Gastrocnemius medialis (tissue), 4 donors: ENCODE measurements at regions not wholly inside any gene's neighbourhood (a gene's known extent, or its start where the extent isn't known, plus 50 kb on each side); places are given as distances from the start of the nearest gene placed in this dataset.
"Not testable (repeated sequence)": the region's sequence is repeated elsewhere in the genome, so short reads cannot be mapped to it uniquely, and the experiment has no call there.

Source experiments
- ATAC-seq, 2 donors: fragments of 150-250 bp; one replicate each; pipeline ENCODE4 v1.9.1; 2016
- DNase-seq, 2 donors: peaks; one replicate each; pipeline ENCODE4 v3.0.0-alpha.2; 2019
- H3K27ac ChIP-seq, 4 donors: fragments of 200-600 bp; sonication (generic); 1 replicate in 1 of 4; 2 replicates in 3 of 4; pipeline ENCODE4 v1.5.1; 2016 to 2018; ENCODE audit warnings: mild to moderate bottlenecking in 2 of 4, moderate library complexity in 1 of 4
- H3K27me3 ChIP-seq, 3 donors: fragments of 200-600 bp; sonication (generic) in 2 of 3; 1 replicate in 1 of 3; 2 replicates in 2 of 3; pipeline versions ENCODE4 v1.5.1 to v1.6.0; 2016 to 2019; ENCODE audit warnings: mild to moderate bottlenecking in 1 of 3, moderate library complexity in 1 of 3
- H3K36me3 ChIP-seq, 2 donors: fragments of 200-600 bp; sonication (generic) in 1 of 2; one replicate each; pipeline ENCODE4 v1.5.1; 2017 to 2018
- H3K4me1 ChIP-seq, 2 donors: fragments of 200-600 bp; sonication (generic) in 1 of 2; one replicate each; pipeline ENCODE4 v1.5.1; 2016 to 2017; ENCODE audit warnings: mild to moderate bottlenecking in 2 of 2
- H3K4me3 ChIP-seq, 4 donors: fragments of 200-600 bp; sonication (generic) in 3 of 4; 1 replicate in 1 of 4; 2 replicates in 3 of 4; pipeline ENCODE4 v1.5.1; 2016 to 2019; ENCODE audit warnings: mild to moderate bottlenecking in 2 of 4
- H3K9me3 ChIP-seq, 3 donors: fragments of 200-600 bp; sonication (generic) in 2 of 3; 1 replicate in 1 of 3; 2 replicates in 2 of 3; pipeline ENCODE4 v1.5.1; 2016 to 2019
- CTCF ChIP-seq, 5 experiments: fragments of 450-650 bp in 3 of 5; fragments of 200-600 bp in 2 of 5; sonication (generic) in 2 of 5; IDR thresholded peaks in 4 of 5; conservative IDR thresholded peaks in 1 of 5; 1 replicate in 4 of 5; 2 replicates in 1 of 5; pipeline ENCODE4 v1.5.1; 2016 to 2019; ENCODE audit warnings: antibody characterized with exemption in 5 of 5, mild to moderate bottlenecking in 3 of 5, moderate library complexity in 3 of 5
- POLR2A ChIP-seq, 2 donors: fragments of 450-650 bp; IDR thresholded peaks; one replicate each; pipeline ENCODE4 v1.6.1; 2017; ENCODE audit warnings: antibody characterized with exemption in 2 of 2, mild to moderate bottlenecking in 2 of 2, moderate library complexity in 2 of 2
- in situ Hi-C, 4 donors: fragments of 200-750 bp; cut with MboI; loops; one replicate each; pipeline versions ENCODE4 v1.15.0 to v1.8.0; 2017; ENCODE audit warnings: low sequenced_read_pairs in 4 of 4
- intact Hi-C: fragments of 100-400 bp; cut with DNase I; formaldehyde crosslinking; loops from one replicate; pipeline ENCODE4 v1.15.1; 2023; ENCODE audit warnings: low total_unique reads

- Histone ChIP-seq H3K27ac (no peak overlapping the region), H3K27me3 (no peaks in the 10 kb centered on the region), H3K36me3 (no peaks in the 10 kb centered on the region), H3K4me1 (no peaks in the 10 kb centered on the region), H3K4me3 (no peak overlapping the region), H3K9me3 (no peaks in the 10 kb centered on the region)
- no peak for ATAC-seq
- no peak for TF ChIP-seq POLR2A (IDR thresholded peaks at IDR 0.05)
- intact Hi-C loops: no loop called here
- DNase-seq: no peak
- in situ Hi-C loops: no loop called here
Observed at GRCh38 chr4:130738233-130738632, 1642.3 kb downstream of the C4orf33 start.

- Histone ChIP-seq H3K4me3 (no peak overlapping the region), H3K27me3 (no peaks in the 10 kb centered on the region), H3K4me1 (no peaks in the 10 kb centered on the region), H3K36me3 (no peaks in the 10 kb centered on the region), H3K9me3 (no peaks in the 10 kb centered on the region), H3K27ac (no peak overlapping the region)
- in situ Hi-C loops: no loop called here
- no peak for TF ChIP-seq CTCF (IDR thresholded peaks at IDR 0.05 in 4 of 5, conservative IDR thresholded peaks at IDR 0.05 in 1 of 5)
- no peak for TF ChIP-seq POLR2A (IDR thresholded peaks at IDR 0.05)
- DNase-seq: no peak
- intact Hi-C loops: no loop called here
- no peak for ATAC-seq
Observed at GRCh38 chr4:130747842-130748241, 1651.9 kb downstream of the C4orf33 start.

- DNase-seq: no peak
- Histone ChIP-seq H3K4me3 (no peak overlapping the region), H3K36me3 (no peaks in the 10 kb centered on the region), H3K27ac (no peak overlapping the region), H3K9me3 (no peaks in the 10 kb centered on the region), H3K4me1 (no peaks in the 10 kb centered on the region), H3K27me3 (no peaks in the 10 kb centered on the region)
- intact Hi-C loops: no loop called here
- ATAC-seq: no peak
- TF ChIP-seq CTCF (IDR thresholded peaks at IDR 0.05 in 4 of 5, conservative IDR thresholded peaks at IDR 0.05 in 1 of 5) (no peak), POLR2A (IDR thresholded peaks at IDR 0.05) (no peak)
- in situ Hi-C loops: loop anchor here in 1 of 4 donors (10.0 kb wide), 1 partner anchor 61 kb away; no protein-coding TSS in a partner anchor
Observed at GRCh38 chr4:130753926-130754325, 1658.0 kb downstream of the C4orf33 start.

GRCh38 chr4:130760246-130760645 lies 1664.3 kb downstream of the C4orf33 start:
- Histone ChIP-seq H3K4me3 (no peak overlapping the region), H3K27me3 (no peaks in the 10 kb centered on the region), H3K9me3 (no peaks in the 10 kb centered on the region), H3K4me1 (no peaks in the 10 kb centered on the region), H3K27ac (no peak overlapping the region), H3K36me3 (no peaks in the 10 kb centered on the region)
- DNase-seq (no peak), ATAC-seq (no peak)
- intact Hi-C loops: no loop called here
- in situ Hi-C loops: no loop called here
- TF ChIP-seq POLR2A (IDR thresholded peaks at IDR 0.05): no peak
- TF ChIP-seq CTCF (IDR thresholded peaks at IDR 0.05 in 4 of 5, conservative IDR thresholded peaks at IDR 0.05 in 1 of 5): no peak

- H3K36me3 ChIP-seq, in situ Hi-C loops, ATAC-seq, DNase-seq, H3K9me3 ChIP-seq, H3K4me3 ChIP-seq, intact Hi-C loops, H3K27me3 ChIP-seq, H3K27ac ChIP-seq, H3K4me1 ChIP-seq: not testable (repeated sequence)
Observed at GRCh38 chr4:130767384-130767783, 1671.4 kb downstream of the C4orf33 start.

GRCh38 chr4:130772966-130773365 lies 1677.0 kb downstream of the C4orf33 start:
- intact Hi-C loops, H3K36me3 ChIP-seq, ATAC-seq, H3K4me1 ChIP-seq, DNase-seq, H3K27ac ChIP-seq, in situ Hi-C loops, H3K4me3 ChIP-seq, H3K9me3 ChIP-seq, H3K27me3 ChIP-seq: not testable (repeated sequence)
